ENCODE measurements at regions not wholly inside any gene's neighbourhood (a gene's known extent, or its start where the extent isn't known, plus 50 kb on each side); places are given as distances from the start of the nearest gene placed in this dataset.
A peak's percentile ranks its signal among the peaks of the same experiment; 100 is the strongest.

DNA sequence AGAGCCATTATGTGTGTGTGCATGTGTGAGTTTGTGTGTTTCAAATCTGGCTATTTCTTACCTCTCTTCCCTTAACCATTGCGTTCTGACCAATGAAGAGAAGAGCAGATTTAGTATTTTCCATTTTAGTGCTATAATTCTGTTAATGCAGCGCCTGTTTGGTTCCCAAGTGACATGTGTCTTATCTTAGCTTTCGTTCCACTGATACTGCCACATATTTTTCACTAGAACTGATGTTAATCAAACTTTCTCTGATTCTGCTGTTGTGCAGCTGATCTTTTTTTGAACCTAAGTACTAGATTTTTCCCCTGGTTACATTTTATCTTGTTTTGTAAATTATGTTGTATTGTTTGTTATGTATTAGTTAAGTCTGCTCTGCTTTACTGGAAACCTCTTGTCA is 152.9 kb upstream of the MID1 start:
- no peak for TF ChIP-seq POLR2A (IDR thresholded peaks at IDR 0.05)
- no peak for TF ChIP-seq EP300 (IDR thresholded peaks at IDR 0.05)
- TF ChIP-seq POLR2AphosphoS5 (IDR thresholded peaks at IDR 0.05): no peak
- TF ChIP-seq, protein P1, sequence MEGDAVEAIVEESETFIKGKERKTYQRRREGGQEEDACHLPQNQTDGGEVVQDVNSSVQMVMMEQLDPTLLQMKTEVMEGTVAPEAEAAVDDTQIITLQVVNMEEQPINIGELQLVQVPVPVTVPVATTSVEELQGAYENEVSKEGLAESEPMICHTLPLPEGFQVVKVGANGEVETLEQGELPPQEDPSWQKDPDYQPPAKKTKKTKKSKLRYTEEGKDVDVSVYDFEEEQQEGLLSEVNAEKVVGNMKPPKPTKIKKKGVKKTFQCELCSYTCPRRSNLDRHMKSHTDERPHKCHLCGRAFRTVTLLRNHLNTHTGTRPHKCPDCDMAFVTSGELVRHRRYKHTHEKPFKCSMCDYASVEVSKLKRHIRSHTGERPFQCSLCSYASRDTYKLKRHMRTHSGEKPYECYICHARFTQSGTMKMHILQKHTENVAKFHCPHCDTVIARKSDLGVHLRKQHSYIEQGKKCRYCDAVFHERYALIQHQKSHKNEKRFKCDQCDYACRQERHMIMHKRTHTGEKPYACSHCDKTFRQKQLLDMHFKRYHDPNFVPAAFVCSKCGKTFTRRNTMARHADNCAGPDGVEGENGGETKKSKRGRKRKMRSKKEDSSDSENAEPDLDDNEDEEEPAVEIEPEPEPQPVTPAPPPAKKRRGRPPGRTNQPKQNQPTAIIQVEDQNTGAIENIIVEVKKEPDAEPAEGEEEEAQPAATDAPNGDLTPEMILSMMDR (IDR thresholded peaks at IDR 0.05): no peak
- no peaks in the 10 kb centered on the region for H3K4me1 ChIP-seq
- no peak overlapping the region for H3K4me3 ChIP-seq
- 82 to 85% methylated on average over 3 of the region's 3 CpGs for WGBS, 2 donors (ENCODE audit: low coverage in 1 of 2)
- ATAC-seq: no peak
- no peak overlapping the region for H3K27ac ChIP-seq
- H3K36me3 ChIP-seq: no peaks in the 10 kb centered on the region
- no peaks in the 10 kb centered on the region for H3K9me3 ChIP-seq
- no peaks in the 10 kb centered on the region for H3K27me3 ChIP-seq

DNA sequence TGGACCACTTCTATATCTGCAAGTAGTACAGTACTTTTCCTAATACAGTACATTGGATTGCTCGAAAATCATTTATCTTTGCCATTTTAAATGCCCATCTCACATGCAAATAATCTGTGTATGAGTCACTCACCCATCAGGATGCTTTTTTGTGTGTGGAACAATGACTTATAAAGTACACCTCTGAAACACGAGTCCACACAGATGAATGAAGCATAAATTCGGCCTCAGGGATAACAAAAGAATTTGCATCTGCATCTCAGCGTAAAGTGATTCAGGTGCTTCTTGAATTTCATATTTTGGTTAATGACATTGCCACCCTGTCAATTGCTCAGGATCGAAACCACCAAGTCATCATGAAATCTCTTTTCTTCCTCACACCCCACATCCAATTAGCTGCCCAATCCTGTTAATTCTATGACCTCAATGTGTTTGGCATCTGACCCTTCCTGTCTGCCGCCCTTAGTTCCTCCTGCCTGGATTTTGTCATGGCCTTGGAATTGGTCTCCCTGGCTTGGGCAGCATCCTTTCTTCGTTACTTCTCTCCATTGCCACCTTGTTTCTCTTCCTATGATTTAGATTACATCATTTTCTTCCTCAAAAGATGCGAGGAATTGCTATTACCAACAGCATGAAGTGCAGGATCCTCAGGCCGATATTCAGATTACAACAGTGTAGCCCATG is 161.6 kb upstream of the MID1 start:
- whole genome bisulfite sequencing, 2 donors (ENCODE audit: low coverage in 1 of 2): 76 to 79% methylated on average over 6 to 9 of the region's 9 CpGs
- Histone ChIP-seq H3K9me3 (no peaks in the 10 kb centered on the region), H3K36me3 (no peaks in the 10 kb centered on the region), H3K4me1 (no peaks in the 10 kb centered on the region), H3K27ac (no peak overlapping the region), H3K4me3 (no peak overlapping the region), H3K27me3 (no peaks in the 10 kb centered on the region)
- no peak for TF ChIP-seq POLR2A (IDR thresholded peaks at IDR 0.05)
- ATAC-seq: no peak

DNA sequence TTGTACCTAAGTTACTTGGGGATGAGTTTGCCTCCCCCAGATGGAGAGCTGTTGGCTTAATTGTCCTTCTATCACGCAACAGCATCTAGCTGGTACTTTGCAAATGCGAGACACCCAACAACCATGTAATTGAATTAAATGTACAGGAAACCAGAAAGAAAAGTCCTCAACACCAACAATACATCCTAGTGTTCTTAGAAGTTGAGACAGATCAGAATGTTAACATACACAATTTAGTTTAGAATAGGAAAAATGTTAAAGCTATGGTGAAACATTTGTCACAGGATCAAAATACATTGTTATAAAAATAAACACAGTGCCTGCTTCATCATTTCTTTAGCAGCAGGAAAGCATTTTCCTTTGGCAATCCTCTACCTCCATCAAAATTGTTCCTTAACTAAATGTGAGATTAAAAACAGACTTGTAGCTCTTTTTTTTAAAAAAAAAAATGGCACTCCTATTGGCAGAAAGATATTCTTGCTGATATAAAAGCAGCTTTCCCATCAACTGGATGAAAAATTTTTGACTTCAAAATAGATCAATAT is 163.1 kb upstream of the MID1 start:
- ATAC-seq: no peak
- H3K4me1 ChIP-seq: no peaks in the 10 kb centered on the region
- no peaks in the 10 kb centered on the region for H3K27me3 ChIP-seq
- 73 to 80% methylated on average over 1 to 2 of the region's 2 CpGs for WGBS, 2 donors (ENCODE audit: low coverage in 1 of 2)
- no peaks in the 10 kb centered on the region for H3K9me3 ChIP-seq
- no peak overlapping the region for H3K27ac ChIP-seq
- no peak overlapping the region for H3K4me3 ChIP-seq
- TF ChIP-seq EP300 (IDR thresholded peaks at IDR 0.05) (no peak), POLR2AphosphoS5 (IDR thresholded peaks at IDR 0.05) (no peak), POLR2A (IDR thresholded peaks at IDR 0.05) (no peak)
- TF ChIP-seq, protein P1 (IDR thresholded peaks at IDR 0.05): no peak
- H3K36me3 ChIP-seq: no peaks in the 10 kb centered on the region

DNA sequence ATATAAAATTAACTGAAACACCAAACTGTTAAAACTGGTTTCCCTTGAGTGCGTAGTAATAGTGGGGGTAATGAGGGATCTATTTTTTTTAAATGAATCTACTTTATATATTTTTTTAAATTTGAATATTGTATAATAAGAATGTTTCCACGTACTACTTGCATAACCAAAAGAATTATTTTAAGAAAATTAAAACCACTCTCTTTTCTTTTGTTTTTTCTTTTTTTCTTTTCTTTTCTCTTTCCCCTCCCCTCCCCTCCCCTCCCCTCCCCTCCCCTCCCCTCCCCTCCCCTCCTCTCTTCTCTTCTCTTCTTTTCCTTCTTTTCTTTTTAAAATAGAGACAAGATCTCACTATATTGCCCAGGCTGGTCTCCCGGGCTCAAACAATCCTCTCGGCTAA is 166.9 kb upstream of the MID1 start:
- TF ChIP-seq EP300 (IDR thresholded peaks at IDR 0.05) (no peak), POLR2AphosphoS5 (IDR thresholded peaks at IDR 0.05) (no peak), POLR2A (IDR thresholded peaks at IDR 0.05) (no peak)
- TF ChIP-seq, protein P1 (IDR thresholded peaks at IDR 0.05): no peak
- H3K4me1 ChIP-seq: no peaks in the 10 kb centered on the region
- 89 to 91% methylated on average over 2 to 4 of the region's 4 CpGs for WGBS, 2 donors (ENCODE audit: low coverage in 1 of 2)
- H3K4me3 ChIP-seq: no peak overlapping the region
- ATAC-seq: no peak
- H3K27me3 ChIP-seq: no peaks in the 10 kb centered on the region
- no peak overlapping the region for H3K27ac ChIP-seq
- H3K9me3 ChIP-seq: no peaks in the 10 kb centered on the region
- no peaks in the 10 kb centered on the region for H3K36me3 ChIP-seq

DNA sequence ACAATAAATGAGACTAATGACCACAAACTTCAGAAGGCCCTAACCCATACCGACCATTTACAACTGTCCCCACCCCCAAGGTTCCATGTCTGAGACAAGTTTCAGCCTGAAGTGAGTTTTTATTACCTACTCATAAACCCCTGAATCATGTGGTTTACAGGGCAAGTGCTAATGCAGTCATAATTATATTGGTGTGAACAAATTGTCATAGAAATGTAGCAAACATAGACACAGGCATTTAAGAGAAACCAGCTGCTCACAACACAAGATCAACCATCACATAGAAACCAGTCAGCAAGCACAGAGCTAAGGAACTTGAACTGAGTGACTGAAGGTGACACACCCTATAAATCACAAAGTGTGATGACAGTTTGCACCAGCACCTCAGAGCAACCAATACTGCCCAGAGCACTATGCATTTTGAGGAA is 173.8 kb upstream of the MID1 start:
- no peak for ATAC-seq
- WGBS, 2 donors (ENCODE audit: low coverage in 1 of 2): 29 to 40% methylated on average over 1 of the region's 1 CpG
- Histone ChIP-seq H3K9me3 (no peaks in the 10 kb centered on the region), H3K36me3 (no peaks in the 10 kb centered on the region), H3K4me3 (no peak overlapping the region), H3K4me1 (peaks cover 0 to 21% (median 0%) of the 10 kb centered on the region in 3 donors), H3K27me3 (no peaks in the 10 kb centered on the region), H3K27ac (peak overlapping the region in 1 of 4 donors; percentile 49)
- TF ChIP-seq, protein P1 (IDR thresholded peaks at IDR 0.05): no peak
- no peak for TF ChIP-seq POLR2AphosphoS5 (IDR thresholded peaks at IDR 0.05)
- no peak for TF ChIP-seq EP300 (IDR thresholded peaks at IDR 0.05)
- TF ChIP-seq POLR2A (IDR thresholded peaks at IDR 0.05): no peak

Data from gastroesophageal sphincter (tissue), 4 donors.